ENCODE measurements at regions not wholly inside any gene's neighbourhood (a gene's known extent, or its start where the extent isn't known, plus 50 kb on each side); places are given as distances from the start of the nearest gene placed in this dataset.

DNA sequence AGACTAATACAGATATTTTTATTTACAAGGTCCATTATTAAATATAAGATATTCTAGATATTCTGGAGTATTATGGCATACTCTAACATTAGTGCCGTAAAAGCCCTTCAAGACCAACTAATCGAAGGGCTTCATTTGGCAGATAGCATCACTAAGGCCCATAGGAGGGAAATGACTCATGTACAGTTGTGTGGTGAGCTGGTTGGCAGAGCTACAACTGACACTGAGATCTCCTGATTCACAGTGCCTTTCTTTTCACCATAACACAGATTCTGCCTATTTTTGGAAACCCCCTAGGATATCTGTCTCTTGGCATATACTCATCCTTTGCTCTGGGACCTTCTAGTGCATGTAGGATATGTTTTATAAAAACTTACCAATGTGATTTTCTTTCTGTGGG is 201.7 kb upstream of the AFF2 start:
- TF ChIP-seq, protein P1, sequence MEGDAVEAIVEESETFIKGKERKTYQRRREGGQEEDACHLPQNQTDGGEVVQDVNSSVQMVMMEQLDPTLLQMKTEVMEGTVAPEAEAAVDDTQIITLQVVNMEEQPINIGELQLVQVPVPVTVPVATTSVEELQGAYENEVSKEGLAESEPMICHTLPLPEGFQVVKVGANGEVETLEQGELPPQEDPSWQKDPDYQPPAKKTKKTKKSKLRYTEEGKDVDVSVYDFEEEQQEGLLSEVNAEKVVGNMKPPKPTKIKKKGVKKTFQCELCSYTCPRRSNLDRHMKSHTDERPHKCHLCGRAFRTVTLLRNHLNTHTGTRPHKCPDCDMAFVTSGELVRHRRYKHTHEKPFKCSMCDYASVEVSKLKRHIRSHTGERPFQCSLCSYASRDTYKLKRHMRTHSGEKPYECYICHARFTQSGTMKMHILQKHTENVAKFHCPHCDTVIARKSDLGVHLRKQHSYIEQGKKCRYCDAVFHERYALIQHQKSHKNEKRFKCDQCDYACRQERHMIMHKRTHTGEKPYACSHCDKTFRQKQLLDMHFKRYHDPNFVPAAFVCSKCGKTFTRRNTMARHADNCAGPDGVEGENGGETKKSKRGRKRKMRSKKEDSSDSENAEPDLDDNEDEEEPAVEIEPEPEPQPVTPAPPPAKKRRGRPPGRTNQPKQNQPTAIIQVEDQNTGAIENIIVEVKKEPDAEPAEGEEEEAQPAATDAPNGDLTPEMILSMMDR (IDR thresholded peaks at IDR 0.05) = no peak
- TF ChIP-seq ZFX (IDR thresholded peaks at IDR 0.05; ENCODE audit: borderline replicate concordance) = no peak

All from 22Rv1 (cell line).